GM21360 (cell line): ENCODE measurements at regions not wholly inside any gene's neighbourhood (a gene's known extent, or its start where the extent isn't known, plus 50 kb on each side); places are given as distances from the start of the nearest gene placed in this dataset.
"Not testable (repeated sequence)": the region's sequence is repeated elsewhere in the genome, so short reads cannot be mapped to it uniquely, and the experiment has no call there.

Source experiments
- ATAC-seq: cut with Tn5 transposase; IDR thresholded peaks from one replicate; pipeline ENCODE4 v1.9.1; 2021; ENCODE audit warnings: mild to moderate bottlenecking, moderate library complexity; ENCODE audit not compliant: unreplicated experiment

GRCh38 chr11:95413021-95413420, 182.0 kb upstream of the SESN3 start:
- ATAC-seq: no peak

- ATAC-seq: no peak
Measured at GRCh38 chr11:95412074-95412473, 181.1 kb upstream of the SESN3 start.

GRCh38 chr11:95410707-95411106, 179.7 kb upstream of the SESN3 start:
- not testable (repeated sequence) for ATAC-seq

- no peak for ATAC-seq
Measured at GRCh38 chr11:95406271-95406670, 175.3 kb upstream of the SESN3 start.

- no peak for ATAC-seq
Measured at GRCh38 chr11:95404370-95404769, 173.4 kb upstream of the SESN3 start.

GRCh38 chr11:95398437-95399112, 167.6 kb upstream of the SESN3 start:
- no peak for ATAC-seq

GRCh38 chr11:95392644-95393043, 161.6 kb upstream of the SESN3 start:
- no peak for ATAC-seq

- no peak for ATAC-seq
Measured at GRCh38 chr11:95389427-95389826, 158.4 kb upstream of the SESN3 start.

- no peak for ATAC-seq
Measured at GRCh38 chr11:95388086-95388485, 157.1 kb upstream of the SESN3 start.

- ATAC-seq: no peak
Measured at GRCh38 chr11:95387325-95387724, 156.3 kb upstream of the SESN3 start.

GRCh38 chr11:95385577-95385976, 154.6 kb upstream of the SESN3 start:
- no peak for ATAC-seq

- ATAC-seq: no peak
Measured at GRCh38 chr11:95379479-95379878, 148.5 kb upstream of the SESN3 start.

GRCh38 chr11:95378789-95379188, 147.8 kb upstream of the SESN3 start:
- no peak for ATAC-seq

- ATAC-seq: no peak
Measured at GRCh38 chr11:95378111-95378510, 147.1 kb upstream of the SESN3 start.

- no peak for ATAC-seq
Measured at GRCh38 chr11:95375886-95376285, 144.9 kb upstream of the SESN3 start.

- ATAC-seq: no peak
Measured at GRCh38 chr11:95375451-95375850, 144.4 kb upstream of the SESN3 start.

GRCh38 chr11:95374105-95374504, 143.1 kb upstream of the SESN3 start:
- no peak for ATAC-seq

- ATAC-seq: no peak
Measured at GRCh38 chr11:95373241-95373640, 142.2 kb upstream of the SESN3 start.

- ATAC-seq: no peak
Measured at GRCh38 chr11:95372097-95372656, 141.2 kb upstream of the SESN3 start.

- ATAC-seq: no peak
Measured at GRCh38 chr11:95371153-95371552, 140.2 kb upstream of the SESN3 start.

GRCh38 chr11:95367726-95368125, 136.7 kb upstream of the SESN3 start:
- no peak for ATAC-seq

GRCh38 chr11:95365348-95365747, 134.3 kb upstream of the SESN3 start:
- no peak for ATAC-seq
